Mammary epithelial cell (primary cell): ENCODE measurements at regions not wholly inside any gene's neighbourhood (a gene's known extent, or its start where the extent isn't known, plus 50 kb on each side); places are given as distances from the start of the nearest gene placed in this dataset.

Experiments
- EZH2 ChIP-seq: IDR thresholded peaks from 2 replicates; pipeline ENCODE4 v1.6.1; 2012; ENCODE audit warnings: low read length, inconsistent platforms, borderline replicate concordance
- TF ChIP-seq, protein P1 (sequence below), 2 donors: IDR thresholded peaks in 1 of 2; conservative IDR thresholded peaks in 1 of 2; 2 replicates each; pipeline ENCODE4 v1.5.1; 2011 to 2012; ENCODE audit warnings: inconsistent platforms in 2 of 2, low read length in 2 of 2, mild to moderate bottlenecking in 2 of 2, control low read depth in 1 of 2, low read depth in 1 of 2; ENCODE audit not compliant: insufficient read depth in 1 of 2; ENCODE audit errors: extremely low read depth in 1 of 2

DNA sequence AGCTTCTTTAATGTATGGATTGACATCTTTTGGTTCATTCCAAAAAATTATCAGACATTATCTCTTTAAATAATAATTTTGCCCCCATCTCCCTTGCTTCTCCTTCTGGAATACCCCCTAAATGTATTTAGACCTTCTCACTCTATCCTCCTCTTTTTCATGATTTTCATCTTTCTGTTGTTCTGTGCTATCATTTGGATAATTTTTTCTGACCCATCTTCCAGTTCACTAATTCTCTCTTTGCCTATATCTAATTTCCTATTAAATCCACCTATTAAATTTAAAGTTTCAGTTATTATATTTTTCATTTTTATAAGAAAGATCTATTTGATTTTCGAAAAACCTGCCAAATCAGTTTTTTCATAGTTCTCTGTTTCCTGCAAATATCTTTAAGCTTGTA lies 67.8 kb upstream of the ODC1 start:
- TF ChIP-seq, protein P1, sequence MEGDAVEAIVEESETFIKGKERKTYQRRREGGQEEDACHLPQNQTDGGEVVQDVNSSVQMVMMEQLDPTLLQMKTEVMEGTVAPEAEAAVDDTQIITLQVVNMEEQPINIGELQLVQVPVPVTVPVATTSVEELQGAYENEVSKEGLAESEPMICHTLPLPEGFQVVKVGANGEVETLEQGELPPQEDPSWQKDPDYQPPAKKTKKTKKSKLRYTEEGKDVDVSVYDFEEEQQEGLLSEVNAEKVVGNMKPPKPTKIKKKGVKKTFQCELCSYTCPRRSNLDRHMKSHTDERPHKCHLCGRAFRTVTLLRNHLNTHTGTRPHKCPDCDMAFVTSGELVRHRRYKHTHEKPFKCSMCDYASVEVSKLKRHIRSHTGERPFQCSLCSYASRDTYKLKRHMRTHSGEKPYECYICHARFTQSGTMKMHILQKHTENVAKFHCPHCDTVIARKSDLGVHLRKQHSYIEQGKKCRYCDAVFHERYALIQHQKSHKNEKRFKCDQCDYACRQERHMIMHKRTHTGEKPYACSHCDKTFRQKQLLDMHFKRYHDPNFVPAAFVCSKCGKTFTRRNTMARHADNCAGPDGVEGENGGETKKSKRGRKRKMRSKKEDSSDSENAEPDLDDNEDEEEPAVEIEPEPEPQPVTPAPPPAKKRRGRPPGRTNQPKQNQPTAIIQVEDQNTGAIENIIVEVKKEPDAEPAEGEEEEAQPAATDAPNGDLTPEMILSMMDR (conservative IDR thresholded peaks at IDR 0.05 in 1 of 2, IDR thresholded peaks at IDR 0.05 in 1 of 2; ENCODE audit: extremely low read depth in 1 of 2, insufficient read depth in 1 of 2, low read depth in 1 of 2, low read length in 2 of 2) = no peak
- no peak for TF ChIP-seq EZH2
